Adrenal gland (tissue), 9 donors: ENCODE measurements at regions not wholly inside any gene's neighbourhood (a gene's known extent, or its start where the extent isn't known, plus 50 kb on each side); places are given as distances from the start of the nearest gene placed in this dataset.

Source experiments
- DNase-seq, 7 donors: peaks; one replicate each; pipeline ENCODE4 v3.0.0-alpha.2; 2019 to 2020
- H3K27ac ChIP-seq, 5 donors: fragments of 200-600 bp; sonication (generic) in 4 of 5; 1 replicate in 3 of 5; 2 replicates in 2 of 5; pipeline versions ENCODE4 v1.5.1 to v1.8.0; 2016 to 2020; ENCODE audit warnings: mild to moderate bottlenecking in 1 of 5
- H3K27me3 ChIP-seq: fragments of 200-600 bp; 2 replicates; pipeline ENCODE4 v1.8.0; 2021
- H3K36me3 ChIP-seq, 2 donors: fragments of 200-600 bp; replicated peaks in 1 of 2; 1 replicate in 1 of 2; 2 replicates in 1 of 2; pipeline versions ENCODE4 v1.5.1 to v1.8.0; 2018 to 2022
- H3K4me1 ChIP-seq, 2 donors: fragments of 200-600 bp; replicated peaks in 1 of 2; 1 replicate in 1 of 2; 2 replicates in 1 of 2; pipeline versions ENCODE4 v1.5.1 to v1.8.0; 2018 to 2021
- H3K4me3 ChIP-seq, 4 donors: fragments of 200-600 bp; sonication (generic) in 3 of 4; one replicate each; pipeline ENCODE4 v1.5.1; 2016 to 2018
- H3K9me3 ChIP-seq, 3 donors: fragments of 200-600 bp; sonication (generic) in 1 of 3; replicated peaks in 1 of 3; 1 replicate in 2 of 3; 2 replicates in 1 of 3; pipeline versions ENCODE4 v1.5.1 to v1.8.0; 2016 to 2021
- CTCF ChIP-seq, 6 experiments: fragments of 450-650 bp in 4 of 6; fragments of 200-600 bp in 2 of 6; sonication (generic) in 1 of 6; IDR thresholded peaks; 1 replicate in 5 of 6; 2 replicates in 1 of 6; pipeline versions ENCODE4 v1.5.1 to v1.8.0; 2016 to 2021; ENCODE audit warnings: antibody characterized with exemption in 6 of 6, mild to moderate bottlenecking in 2 of 6, moderate library complexity in 1 of 6
- POLR2A ChIP-seq, 2 donors: fragments of 450-650 bp; IDR thresholded peaks; one replicate each; pipeline ENCODE4 v1.6.1; 2017; ENCODE audit warnings: antibody characterized with exemption in 2 of 2, mild to moderate bottlenecking in 2 of 2, moderate library complexity in 1 of 2
- WGBS, 4 donors: extraction: QIAGEN DNeasy Blood & Tissue Kit in 2 of 4; methylation state at CpG; one replicate each; pipeline versions ENCODE4 v1.1.5 to v1.1.7; 2013 to 2017; 5-methylcytosine and 5-hydroxymethylcytosine counted together
- intact Hi-C, 2 donors: fragments of 100-400 bp; cut with DNase I; formaldehyde crosslinking; loops; one replicate each; pipeline versions ENCODE4 v1.14.1 to v1.15.0; 2022 to 2023
- donor health status: healthy with polysubstance abuse.
- donor health status: Bipolar disorder and iron deficiency.
- donor health status: DM: yes; HTN: yes; CAD: no.
- donor health status: DM: no; HTN: no; CAD: no.
- donor health status: DM: no; HTN: no; CAD: no.

DNA sequence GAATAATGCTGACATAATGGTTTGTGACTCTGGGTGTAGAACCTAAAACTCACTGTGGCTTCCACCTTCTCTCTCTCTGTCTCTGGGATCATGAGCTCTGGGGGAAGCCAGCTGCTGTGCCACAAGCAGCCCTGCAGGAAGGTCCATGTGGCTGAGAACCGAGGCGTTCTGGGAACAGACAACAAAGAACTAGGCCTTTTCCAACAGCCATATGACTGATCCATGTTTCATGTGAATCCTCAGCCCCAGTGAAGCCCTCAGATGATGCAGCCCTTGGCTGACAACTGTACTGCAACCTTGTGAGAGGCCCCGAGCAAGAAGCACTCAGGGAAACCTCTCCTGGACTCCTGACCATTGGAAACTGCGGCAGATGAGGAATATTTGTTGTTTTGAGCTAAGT lies 56.6 kb downstream of the HLA-G start:
- TF ChIP-seq CTCF (IDR thresholded peaks at IDR 0.05) (no peak), POLR2A (IDR thresholded peaks at IDR 0.05) (no peak)
- WGBS, 4 donors, result 0 to 73% (median 32%) methylated on average over 2 to 4 of the region's 4 CpGs
- no peak overlapping the region for H3K4me3 ChIP-seq
- intact Hi-C loops, result no loop called here
- no peaks in the 10 kb centered on the region for H3K27me3 ChIP-seq
- no peaks in the 10 kb centered on the region for H3K9me3 ChIP-seq
- peaks cover 0 to 5% of the 10 kb centered on the region in 2 donors for H3K4me1 ChIP-seq
- H3K36me3 ChIP-seq, result no peaks in the 10 kb centered on the region
- no peak for DNase-seq
- no peak overlapping the region for H3K27ac ChIP-seq

- WGBS, 4 donors, result 45 to 76% (median 56%) methylated on average over 5 of the region's 5 CpGs
- Histone ChIP-seq H3K4me1 (peaks cover 0 to 5% of the 10 kb centered on the region in 2 donors), H3K4me3 (peak overlapping the region in 1 of 4 donors; percentile 63), H3K27ac (peak overlapping the region in 3 of 5 donors; percentile 86 to 95 (median 95)), H3K9me3 (no peaks in the 10 kb centered on the region), H3K27me3 (no peaks in the 10 kb centered on the region), H3K36me3 (no peaks in the 10 kb centered on the region)
- no peak for DNase-seq
- TF ChIP-seq POLR2A (IDR thresholded peaks at IDR 0.05), result no peak
- intact Hi-C loops, result no loop called here
These were observed 55.6 kb upstream of the HLA-A start for GRCh38 chr6:29886701-29887100.

DNA sequence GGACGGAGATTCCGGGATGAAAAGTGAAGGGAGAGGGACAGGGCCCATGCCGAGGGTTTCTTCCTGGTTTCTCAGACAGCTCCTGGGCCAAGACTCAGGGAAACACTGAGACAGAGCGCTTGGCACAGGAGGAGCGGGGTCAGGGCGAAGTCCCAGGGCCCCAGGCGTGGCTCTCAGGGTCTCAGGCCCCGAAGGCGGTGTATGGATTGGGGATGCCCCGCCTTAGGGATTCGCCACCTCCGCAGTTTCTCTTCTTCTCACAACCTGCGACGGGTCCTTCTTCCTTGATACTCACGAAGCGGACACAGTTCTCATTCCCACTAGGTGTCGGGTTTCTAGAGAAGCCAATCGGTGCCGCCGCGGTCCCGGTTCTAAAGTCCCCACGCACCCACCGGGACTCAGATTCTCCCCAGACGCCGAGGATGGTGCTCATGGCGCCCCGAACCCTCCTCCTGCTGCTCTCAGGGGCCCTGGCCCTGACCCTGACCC lies 55.0 kb upstream of the HLA-A start:
- DNase-seq, result peak in 6 of 7 donors; percentile 48 to 77 (median 58)
- WGBS, 4 donors, result 1 to 8% (median 2%) methylated on average over 7 to 28 of the region's 28 CpGs
- H3K9me3 ChIP-seq, result no peaks in the 10 kb centered on the region
- peak overlapping the region in 3 of 5 donors; percentile 86 to 95 (median 95) for H3K27ac ChIP-seq
- no peaks in the 10 kb centered on the region for H3K27me3 ChIP-seq
- H3K4me1 ChIP-seq, result peaks cover 0 to 5% of the 10 kb centered on the region in 2 donors
- H3K36me3 ChIP-seq, result no peaks in the 10 kb centered on the region
- peak overlapping the region in 2 of 4 donors; percentile 51 to 63 for H3K4me3 ChIP-seq
- intact Hi-C loops, result no loop called here
- no peak for TF ChIP-seq POLR2A (IDR thresholded peaks at IDR 0.05)
- no peak for TF ChIP-seq CTCF (IDR thresholded peaks at IDR 0.05)

DNA sequence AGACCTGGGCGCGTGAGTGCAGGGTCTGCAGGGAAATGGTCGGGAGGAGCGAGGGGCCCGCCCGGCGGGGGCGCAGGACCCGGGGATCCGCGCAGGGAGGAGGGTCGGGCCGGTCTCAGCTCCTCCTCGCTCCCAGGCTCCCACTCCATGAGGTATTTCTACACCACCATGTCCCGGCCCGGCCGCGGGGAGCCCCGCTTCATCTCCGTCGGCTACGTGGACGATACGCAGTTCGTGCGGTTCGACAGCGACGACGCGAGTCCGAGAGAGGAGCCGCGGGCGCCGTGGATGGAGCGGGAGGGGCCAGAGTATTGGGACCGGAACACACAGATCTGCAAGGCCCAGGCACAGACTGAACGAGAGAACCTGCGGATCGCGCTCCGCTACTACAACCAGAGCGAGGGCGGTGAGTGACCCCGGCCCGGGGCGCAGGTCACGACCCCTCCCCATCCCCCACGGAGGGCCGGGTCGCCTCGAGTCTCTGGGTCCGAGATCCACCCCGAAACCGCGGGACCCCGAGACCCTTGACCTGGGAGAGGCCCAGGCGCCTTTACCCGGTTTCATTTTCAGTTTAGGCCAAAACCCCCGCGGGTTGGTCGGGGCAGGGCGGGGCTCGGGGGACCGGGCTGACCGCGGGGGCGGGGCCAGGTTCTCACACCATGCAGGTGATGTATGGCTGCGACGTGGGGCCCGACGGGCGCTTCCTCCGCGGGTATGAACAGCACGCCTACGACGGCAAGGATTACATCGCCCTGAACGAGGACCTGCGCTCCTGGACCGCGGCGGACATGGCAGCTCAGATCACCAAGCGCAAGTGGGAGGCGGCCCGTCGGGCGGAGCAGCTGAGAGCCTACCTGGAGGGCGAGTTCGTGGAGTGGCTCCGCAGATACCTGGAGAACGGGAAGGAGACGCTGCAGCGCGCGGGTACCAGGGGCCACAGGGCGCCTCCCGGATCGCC lies 54.2 kb upstream of the HLA-A start:
- TF ChIP-seq POLR2A (IDR thresholded peaks at IDR 0.05), result no peak
- TF ChIP-seq CTCF (IDR thresholded peaks at IDR 0.05), result no peak
- H3K4me3 ChIP-seq, result peak overlapping the region in 2 of 4 donors; percentile 51 to 63
- peak overlapping the region in 3 of 5 donors; percentile 86 to 95 (median 95) for H3K27ac ChIP-seq
- intact Hi-C loops, result no loop called here
- WGBS, 4 donors, result 0 to 8% (median 3%) methylated on average over 19 to 96 of the region's 101 CpGs
- no peaks in the 10 kb centered on the region for H3K9me3 ChIP-seq
- H3K4me1 ChIP-seq, result peaks cover 0 to 5% of the 10 kb centered on the region in 2 donors
- no peaks in the 10 kb centered on the region for H3K36me3 ChIP-seq
- DNase-seq, result peak in 6 of 7 donors; percentile 69 to 92 (median 86)
- H3K27me3 ChIP-seq, result no peaks in the 10 kb centered on the region
